Neural progenitor cell (in vitro differentiated cells): ENCODE measurements at regions not wholly inside any gene's neighbourhood (a gene's known extent, or its start where the extent isn't known, plus 50 kb on each side); places are given as distances from the start of the nearest gene placed in this dataset.

Experiments
- DNase-seq: peaks from one replicate; pipeline ENCODE4 v3.0.0-alpha.2; 2016; ENCODE audit warnings: low spot score
- H2AFZ ChIP-seq: fragments of 200-600 bp; sonication (generic); replicated peaks from 2 replicates; pipeline ENCODE4 v1.6.1; 2016; ENCODE audit warnings: antibody characterized with exemption
- H3F3A ChIP-seq: fragments of 200-600 bp; sonication (generic); 2 replicates; pipeline ENCODE4 v1.6.1; 2016; ENCODE audit warnings: antibody characterized with exemption, low read depth
- H3K27ac ChIP-seq: fragments of 200-600 bp; sonication (generic); 2 replicates; pipeline ENCODE4 v1.5.1; 2016; ENCODE audit warnings: mild to moderate bottlenecking
- H3K27me3 ChIP-seq: fragments of 200-600 bp; sonication (generic); 2 replicates; pipeline ENCODE4 v1.6.1; 2016; ENCODE audit warnings: mild to moderate bottlenecking, moderate library complexity
- H3K36me3 ChIP-seq: fragments of 200-600 bp; sonication (generic); 2 replicates; pipeline ENCODE4 v1.5.1; 2016
- H3K4me1 ChIP-seq: fragments of 200-600 bp; sonication (generic); 2 replicates; pipeline ENCODE4 v1.6.1; 2016; ENCODE audit warnings: mixed run types
- H3K4me2 ChIP-seq: fragments of 200-600 bp; sonication (generic); 2 replicates; pipeline ENCODE4 v1.6.1; 2016
- H3K4me3 ChIP-seq: fragments of 200-600 bp; sonication (generic); 2 replicates; pipeline ENCODE4 v1.5.1; 2016
- H3K79me2 ChIP-seq: fragments of 200-600 bp; sonication (generic); 2 replicates; pipeline ENCODE4 v1.6.1; 2016; ENCODE audit warnings: low read depth
- H3K9ac ChIP-seq: fragments of 200-600 bp; sonication (generic); 2 replicates; pipeline ENCODE4 v1.6.1; 2016
- H3K9me3 ChIP-seq: fragments of 200-600 bp; sonication (generic); 2 replicates; pipeline ENCODE4 v1.5.1; 2016; ENCODE audit warnings: low read depth
- H4K20me1 ChIP-seq: fragments of 200-600 bp; sonication (generic); 2 replicates; pipeline ENCODE4 v1.6.1; 2016; ENCODE audit warnings: low read depth
- H3K27ac Mint-ChIP-seq: 3 replicates; pipeline ENCODE4 v1.8.0; 2021; ENCODE audit warnings: mixed read lengths
- H3K27me3 Mint-ChIP-seq: 2 replicates; pipeline ENCODE4 v1.8.0; 2022; ENCODE audit warnings: low read depth, mild to moderate bottlenecking, inconsistent platforms, moderate library complexity, mixed read lengths; ENCODE audit not compliant: insufficient read depth
- H3K36me3 Mint-ChIP-seq: 3 replicates; pipeline ENCODE4 v1.8.0; 2021; ENCODE audit warnings: mixed read lengths
- H3K4me1 Mint-ChIP-seq: 3 replicates; pipeline ENCODE4 v1.8.0; 2021; ENCODE audit warnings: mixed read lengths
- H3K4me3 Mint-ChIP-seq: 3 replicates; pipeline ENCODE4 v1.8.0; 2021; ENCODE audit warnings: mild to moderate bottlenecking, moderate library complexity, mixed read lengths
- H3K9me3 Mint-ChIP-seq: 3 replicates; pipeline ENCODE4 v1.8.0; 2020; ENCODE audit warnings: mixed read lengths
- CTCF ChIP-seq: fragments of 200-600 bp; sonication (generic); IDR thresholded peaks from 2 replicates; pipeline ENCODE4 v1.5.1; 2017; ENCODE audit warnings: antibody characterized with exemption, mild to moderate bottlenecking
- EZH2 ChIP-seq: fragments of 200-600 bp; sonication (generic); IDR thresholded peaks from 2 replicates; pipeline ENCODE4 v1.6.1; 2017; ENCODE audit warnings: antibody characterized with exemption, mild to moderate bottlenecking, moderate library complexity
- EZH2phosphoT487 ChIP-seq: fragments of 200-600 bp; sonication (generic); IDR thresholded peaks from 2 replicates; pipeline ENCODE4 v1.6.1; 2017; ENCODE audit warnings: antibody characterized with exemption

DNA sequence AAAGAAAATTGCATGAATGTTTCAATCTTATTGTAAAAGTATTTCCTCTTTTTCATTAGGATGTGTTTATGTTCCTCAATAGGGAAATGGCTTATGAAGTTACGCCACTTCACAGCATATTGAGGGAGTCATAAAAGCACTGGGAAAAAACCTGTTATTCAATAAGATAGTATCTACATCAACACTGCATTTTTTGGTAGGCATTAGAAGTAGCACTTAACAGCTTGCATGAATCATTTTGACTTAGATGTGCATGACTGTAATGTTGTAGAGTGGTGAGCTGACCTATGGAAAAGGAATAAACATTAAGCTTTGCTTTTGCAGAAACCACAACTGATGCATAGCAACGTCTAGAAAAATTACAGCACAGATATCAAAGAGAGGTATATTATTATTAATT lies 111.2 kb upstream of the GRXCR1 start:
- no peak overlapping the region for H3K4me3 Mint-ChIP-seq
- no peak for TF ChIP-seq EZH2
- H3K4me1 Mint-ChIP-seq: peaks cover 31% of the 10 kb centered on the region
- DNase-seq: no peak
- Histone ChIP-seq H2AFZ (no peak overlapping the region), H3F3A (no peaks in the 10 kb centered on the region), H3K4me2 (no peak overlapping the region), H3K27ac (no peak overlapping the region), H4K20me1 (no peaks in the 10 kb centered on the region), H3K4me1 (peaks cover 2% of the 10 kb centered on the region), H3K9me3 (no peaks in the 10 kb centered on the region), H3K4me3 (no peak overlapping the region), H3K9ac (no peak overlapping the region), H3K27me3 (no peaks in the 10 kb centered on the region), H3K79me2 (no peaks in the 10 kb centered on the region), H3K36me3 (no peaks in the 10 kb centered on the region)
- H3K36me3 Mint-ChIP-seq: peaks cover 3% of the 10 kb centered on the region
- H3K27ac Mint-ChIP-seq: no peak overlapping the region
- peaks cover 14% of the 10 kb centered on the region for H3K9me3 Mint-ChIP-seq
- peaks cover 2% of the 10 kb centered on the region for H3K27me3 Mint-ChIP-seq

DNA sequence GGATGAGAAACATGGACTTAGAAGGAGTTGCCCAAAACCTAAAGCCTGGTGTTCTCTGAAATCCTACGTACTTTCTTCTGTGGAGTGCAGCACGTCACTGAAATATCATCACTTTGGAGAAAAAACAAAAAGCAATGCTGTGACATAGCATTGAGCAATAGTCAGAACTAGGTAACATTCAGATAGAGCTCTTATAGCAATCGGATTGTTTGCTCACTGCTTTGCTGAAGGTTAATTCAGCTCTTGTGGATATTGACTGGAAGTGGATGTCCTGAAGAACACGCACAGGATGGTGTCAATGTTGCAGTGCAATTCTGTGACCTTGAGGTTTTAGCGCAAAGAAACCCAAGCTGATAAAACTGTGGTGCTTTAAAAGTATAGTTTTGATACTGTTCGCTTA lies 114.2 kb upstream of the GRXCR1 start:
- Mint-ChIP-seq H3K27ac (no peak overlapping the region), H3K27me3 (no peaks in the 10 kb centered on the region), H3K4me3 (no peak overlapping the region), H3K36me3 (no peaks in the 10 kb centered on the region), H3K9me3 (peaks cover 5% of the 10 kb centered on the region), H3K4me1 (peaks cover 27% of the 10 kb centered on the region)
- TF ChIP-seq CTCF (no peak), EZH2 (no peak), EZH2phosphoT487 (no peak)
- no peaks in the 10 kb centered on the region for H3K36me3 ChIP-seq
- H4K20me1 ChIP-seq: no peaks in the 10 kb centered on the region
- H3K27me3 ChIP-seq: no peaks in the 10 kb centered on the region
- no peaks in the 10 kb centered on the region for H3K4me1 ChIP-seq
- H2AFZ ChIP-seq: no peak overlapping the region
- no peak overlapping the region for H3K9ac ChIP-seq
- H3K27ac ChIP-seq: no peak overlapping the region
- no peak overlapping the region for H3K4me2 ChIP-seq
- no peak overlapping the region for H3K4me3 ChIP-seq
- no peaks in the 10 kb centered on the region for H3K79me2 ChIP-seq
- peaks cover 4% of the 10 kb centered on the region for H3F3A ChIP-seq
- no peak for DNase-seq
- no peaks in the 10 kb centered on the region for H3K9me3 ChIP-seq

DNA sequence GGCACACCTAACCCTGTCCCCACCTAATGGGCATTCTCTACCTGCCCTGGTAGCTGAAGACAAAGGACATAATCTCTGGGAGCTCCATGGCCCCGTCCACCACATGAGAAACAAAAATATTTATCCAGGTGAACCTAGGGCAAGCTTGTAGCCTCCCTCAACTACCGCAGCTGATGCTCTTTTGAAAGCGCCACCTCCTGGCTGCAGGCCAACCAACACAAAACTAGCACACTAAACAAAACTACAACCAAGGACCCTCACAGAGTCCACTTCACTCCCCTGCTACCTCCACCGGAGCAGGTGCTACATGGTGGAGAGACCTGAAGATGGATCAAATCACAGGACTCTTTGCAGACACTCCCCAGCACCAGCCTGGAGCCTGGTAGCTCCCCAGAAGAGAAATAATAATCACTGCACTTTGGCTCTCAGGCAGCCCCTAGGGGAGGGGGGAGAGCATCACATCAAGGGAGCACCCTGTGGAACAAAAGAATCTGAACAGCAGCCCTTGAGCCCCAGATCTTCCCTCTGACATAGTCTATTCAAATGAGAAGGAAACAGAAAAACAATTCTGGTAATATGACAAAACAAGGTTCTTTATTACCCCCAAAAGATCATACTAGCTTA lies 111.3 kb upstream of the ATP8A1 start:
- H3K4me1 Mint-ChIP-seq: peaks cover 2% of the 10 kb centered on the region
- Histone ChIP-seq H3K27me3 (no peaks in the 10 kb centered on the region), H3K79me2 (no peaks in the 10 kb centered on the region), H3F3A (no peaks in the 10 kb centered on the region), H3K9ac (no peak overlapping the region), H3K4me2 (no peak overlapping the region), H3K9me3 (no peaks in the 10 kb centered on the region), H3K4me1 (no peaks in the 10 kb centered on the region), H3K27ac (no peak overlapping the region), H2AFZ (peak overlapping the region; percentile 79), H3K4me3 (no peak overlapping the region), H3K36me3 (no peaks in the 10 kb centered on the region), H4K20me1 (no peaks in the 10 kb centered on the region)
- no peak for TF ChIP-seq EZH2phosphoT487
- TF ChIP-seq EZH2: no peak
- TF ChIP-seq CTCF: peak; percentile 47
- peaks cover 5% of the 10 kb centered on the region for H3K27me3 Mint-ChIP-seq
- no peaks in the 10 kb centered on the region for H3K36me3 Mint-ChIP-seq
- peak; percentile 11 for DNase-seq
- peaks cover 8% of the 10 kb centered on the region for H3K9me3 Mint-ChIP-seq
- H3K4me3 Mint-ChIP-seq: no peak overlapping the region
- H3K27ac Mint-ChIP-seq: peak overlapping the region; percentile 42

DNA sequence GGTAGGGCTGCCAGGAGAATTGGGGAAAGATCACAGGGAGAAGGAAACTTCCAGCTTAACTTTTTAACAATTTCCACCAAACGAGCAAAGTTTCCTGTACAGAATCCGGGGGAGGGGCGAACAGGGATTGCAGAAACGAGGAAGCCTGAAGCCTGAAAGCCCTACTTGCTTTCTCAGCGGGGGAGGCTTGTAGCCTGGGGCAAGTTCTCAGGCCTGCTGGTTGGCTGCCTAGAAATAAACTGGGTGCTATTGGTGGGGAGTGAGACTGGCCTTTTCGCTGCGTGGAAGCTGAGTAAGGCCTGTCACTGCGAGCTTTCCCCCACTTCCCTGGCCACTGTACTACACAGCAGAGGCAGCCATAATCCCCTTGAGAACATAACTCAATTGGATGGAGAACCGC lies 110.8 kb upstream of the ATP8A1 start:
- no peak overlapping the region for H3K4me3 ChIP-seq
- H3K9me3 ChIP-seq: no peaks in the 10 kb centered on the region
- no peak for DNase-seq
- peaks cover 5% of the 10 kb centered on the region for H3K27me3 Mint-ChIP-seq
- H3K4me2 ChIP-seq: no peak overlapping the region
- TF ChIP-seq CTCF (no peak), EZH2 (no peak), EZH2phosphoT487 (no peak)
- no peaks in the 10 kb centered on the region for H3F3A ChIP-seq
- H2AFZ ChIP-seq: peak overlapping the region; percentile 79
- H3K4me3 Mint-ChIP-seq: no peak overlapping the region
- H3K27ac Mint-ChIP-seq: no peak overlapping the region
- peaks cover 2% of the 10 kb centered on the region for H3K4me1 Mint-ChIP-seq
- H3K9ac ChIP-seq: no peak overlapping the region
- H3K36me3 Mint-ChIP-seq: no peaks in the 10 kb centered on the region
- no peak overlapping the region for H3K27ac ChIP-seq
- H3K79me2 ChIP-seq: no peaks in the 10 kb centered on the region
- H3K27me3 ChIP-seq: no peaks in the 10 kb centered on the region
- no peaks in the 10 kb centered on the region for H3K4me1 ChIP-seq
- H3K9me3 Mint-ChIP-seq: peaks cover 8% of the 10 kb centered on the region
- H3K36me3 ChIP-seq: no peaks in the 10 kb centered on the region
- H4K20me1 ChIP-seq: no peaks in the 10 kb centered on the region
